Fibroblast of lung (primary cell): ENCODE measurements at regions not wholly inside any gene's neighbourhood (a gene's known extent, or its start where the extent isn't known, plus 50 kb on each side); places are given as distances from the start of the nearest gene placed in this dataset.
A peak's percentile ranks its signal among the peaks of the same experiment; 100 is the strongest.

Experiments
- DNase-seq, 2 donors: peaks; one replicate each; pipeline versions ENCODE4 v3.0.0 to v3.0.0-alpha.2; 2010; ENCODE audit warnings: low read depth in 2 of 2
- H2AFZ ChIP-seq: 2 replicates; pipeline ENCODE4 v1.5.1; 2012; ENCODE audit warnings: low read length, control low read depth, inconsistent platforms
- H3K27ac ChIP-seq: 2 replicates; pipeline ENCODE4 v1.5.1; 2011; ENCODE audit warnings: low read length, control low read depth; ENCODE audit not compliant: insufficient read depth
- H3K27me3 ChIP-seq: 2 replicates; pipeline ENCODE4 v1.5.1; 2011; ENCODE audit warnings: mild to moderate bottlenecking, low read length; ENCODE audit not compliant: control insufficient read depth, insufficient read depth
- H3K36me3 ChIP-seq: 2 replicates; pipeline ENCODE4 v1.5.1; 2011; ENCODE audit warnings: low read length; ENCODE audit not compliant: control insufficient read depth, insufficient read depth
- H3K4me1 ChIP-seq: 2 replicates; pipeline ENCODE4 v1.5.1; 2011; ENCODE audit warnings: low read length; ENCODE audit not compliant: control insufficient read depth, insufficient read depth; ENCODE audit errors: extremely low read depth
- H3K4me2 ChIP-seq: 2 replicates; pipeline ENCODE4 v1.5.1; 2011; ENCODE audit warnings: low read length, control low read depth; ENCODE audit not compliant: insufficient read depth; ENCODE audit errors: extremely low read depth
- H3K4me3 ChIP-seq, 4 experiments: fragments of 200-600 bp in 1 of 4; sonication (generic) in 1 of 4; replicated peaks in 1 of 4; 2 replicates each; pipeline ENCODE4 v1.5.1; 2011 to 2016; ENCODE audit warnings: low read length in 4 of 4, low read depth in 3 of 4, mild to moderate bottlenecking in 3 of 4, control low read depth in 2 of 4, inconsistent platforms in 1 of 4, mixed read lengths in 1 of 4; ENCODE audit not compliant: insufficient read depth in 1 of 4; ENCODE audit errors: control extremely low read depth in 1 of 4
- H3K79me2 ChIP-seq: 2 replicates; pipeline ENCODE4 v1.5.1; 2012; ENCODE audit warnings: mild to moderate bottlenecking, low read length, inconsistent platforms; ENCODE audit not compliant: control insufficient read depth, insufficient read depth
- H3K9ac ChIP-seq: 2 replicates; pipeline ENCODE4 v1.5.1; 2011; ENCODE audit warnings: mild to moderate bottlenecking, low read length, control low read depth; ENCODE audit not compliant: insufficient read depth
- H3K9me3 ChIP-seq: 2 replicates; pipeline ENCODE4 v1.5.1; 2012; ENCODE audit warnings: low read depth, low read length; ENCODE audit not compliant: control insufficient read depth, insufficient read depth
- H4K20me1 ChIP-seq: 2 replicates; pipeline ENCODE4 v1.5.1; 2011; ENCODE audit warnings: low read length; ENCODE audit not compliant: control insufficient read depth, insufficient read depth; ENCODE audit errors: extremely low read depth
- CTCF ChIP-seq, 2 donors: IDR thresholded peaks in 1 of 2; conservative IDR thresholded peaks in 1 of 2; 1 replicate in 1 of 2; 2 replicates in 1 of 2; pipeline ENCODE4 v1.5.1; 2011 to 2012; ENCODE audit warnings: low read length in 2 of 2, control low read depth in 1 of 2, inconsistent platforms in 1 of 2, low read depth in 1 of 2, mild to moderate bottlenecking in 1 of 2
- EZH2 ChIP-seq: IDR thresholded peaks from 2 replicates; pipeline ENCODE4 v1.5.1; 2012; ENCODE audit warnings: low read length, control low read depth, mild to moderate bottlenecking; ENCODE audit errors: missing control alignments

- H3K27ac ChIP-seq = no peak overlapping the region
- H3K79me2 ChIP-seq = no peaks in the 10 kb centered on the region
- H2AFZ ChIP-seq = no peak overlapping the region
- H3K4me3 ChIP-seq = no peak overlapping the region
- no peaks in the 10 kb centered on the region for H3K4me1 ChIP-seq
- no peaks in the 10 kb centered on the region for H3K27me3 ChIP-seq
- no peak overlapping the region for H3K9ac ChIP-seq
- H3K36me3 ChIP-seq = no peaks in the 10 kb centered on the region
- no peak for DNase-seq
- no peak for TF ChIP-seq EZH2
- no peak for TF ChIP-seq CTCF (conservative IDR thresholded peaks at IDR 0.05 in 1 of 2, IDR thresholded peaks at IDR 0.05 in 1 of 2; ENCODE audit: low read depth in 1 of 2, low read length in 2 of 2)
- no peaks in the 10 kb centered on the region for H3K9me3 ChIP-seq
- no peaks in the 10 kb centered on the region for H4K20me1 ChIP-seq
- no peak overlapping the region for H3K4me2 ChIP-seq
Measured at GRCh38 chr7:86918245-86918644, 141.2 kb downstream of the ELAPOR2 start.

- TF ChIP-seq CTCF (conservative IDR thresholded peaks at IDR 0.05 in 1 of 2, IDR thresholded peaks at IDR 0.05 in 1 of 2; ENCODE audit: low read depth in 1 of 2, low read length in 2 of 2) = no peak
- no peak for TF ChIP-seq EZH2
- H3K9ac ChIP-seq = no peak overlapping the region
- no peaks in the 10 kb centered on the region for H3K36me3 ChIP-seq
- H3K9me3 ChIP-seq = no peaks in the 10 kb centered on the region
- no peaks in the 10 kb centered on the region for H4K20me1 ChIP-seq
- H2AFZ ChIP-seq = no peak overlapping the region
- H3K79me2 ChIP-seq = no peaks in the 10 kb centered on the region
- no peaks in the 10 kb centered on the region for H3K4me1 ChIP-seq
- H3K27me3 ChIP-seq = no peaks in the 10 kb centered on the region
- no peak for DNase-seq
- H3K27ac ChIP-seq = no peak overlapping the region
- no peak overlapping the region for H3K4me3 ChIP-seq
- H3K4me2 ChIP-seq = no peak overlapping the region
Measured at GRCh38 chr7:86916277-86916825, 143.1 kb downstream of the ELAPOR2 start.

- H2AFZ ChIP-seq = no peak overlapping the region
- H3K27me3 ChIP-seq = no peaks in the 10 kb centered on the region
- no peaks in the 10 kb centered on the region for H3K9me3 ChIP-seq
- H3K4me2 ChIP-seq = no peak overlapping the region
- H3K79me2 ChIP-seq = no peaks in the 10 kb centered on the region
- no peaks in the 10 kb centered on the region for H3K36me3 ChIP-seq
- peak; percentile 9 to 37 for DNase-seq
- no peak overlapping the region for H3K9ac ChIP-seq
- TF ChIP-seq CTCF (conservative IDR thresholded peaks at IDR 0.05 in 1 of 2, IDR thresholded peaks at IDR 0.05 in 1 of 2; ENCODE audit: low read depth in 1 of 2, low read length in 2 of 2) = peak; percentile 26 to 55
- TF ChIP-seq EZH2 = no peak
- no peaks in the 10 kb centered on the region for H3K4me1 ChIP-seq
- no peak overlapping the region for H3K27ac ChIP-seq
- H4K20me1 ChIP-seq = no peaks in the 10 kb centered on the region
- H3K4me3 ChIP-seq = no peak overlapping the region
Measured at GRCh38 chr7:86914551-86914950, 144.9 kb downstream of the ELAPOR2 start.
